Esophagus squamous epithelium (tissue), 4 donors: ENCODE measurements at regions not wholly inside any gene's neighbourhood (a gene's known extent, or its start where the extent isn't known, plus 50 kb on each side); places are given as distances from the start of the nearest gene placed in this dataset.

Experiments
- POLR2A ChIP-seq, 4 donors: fragments of 450-650 bp; IDR thresholded peaks; one replicate each; pipeline ENCODE4 v1.6.1; 2017; ENCODE audit warnings: antibody characterized with exemption in 4 of 4, mild to moderate bottlenecking in 4 of 4, moderate library complexity in 3 of 4
- TF ChIP-seq, protein P1 (sequence below), 6 experiments: fragments of 450-650 bp in 4 of 6; fragments of 200-600 bp in 2 of 6; sonication (generic) in 2 of 6; IDR thresholded peaks; one replicate each; pipeline ENCODE4 v1.5.1; 2016 to 2019; ENCODE audit warnings: antibody characterized with exemption in 6 of 6, mild to moderate bottlenecking in 4 of 6, moderate library complexity in 4 of 6

DNA sequence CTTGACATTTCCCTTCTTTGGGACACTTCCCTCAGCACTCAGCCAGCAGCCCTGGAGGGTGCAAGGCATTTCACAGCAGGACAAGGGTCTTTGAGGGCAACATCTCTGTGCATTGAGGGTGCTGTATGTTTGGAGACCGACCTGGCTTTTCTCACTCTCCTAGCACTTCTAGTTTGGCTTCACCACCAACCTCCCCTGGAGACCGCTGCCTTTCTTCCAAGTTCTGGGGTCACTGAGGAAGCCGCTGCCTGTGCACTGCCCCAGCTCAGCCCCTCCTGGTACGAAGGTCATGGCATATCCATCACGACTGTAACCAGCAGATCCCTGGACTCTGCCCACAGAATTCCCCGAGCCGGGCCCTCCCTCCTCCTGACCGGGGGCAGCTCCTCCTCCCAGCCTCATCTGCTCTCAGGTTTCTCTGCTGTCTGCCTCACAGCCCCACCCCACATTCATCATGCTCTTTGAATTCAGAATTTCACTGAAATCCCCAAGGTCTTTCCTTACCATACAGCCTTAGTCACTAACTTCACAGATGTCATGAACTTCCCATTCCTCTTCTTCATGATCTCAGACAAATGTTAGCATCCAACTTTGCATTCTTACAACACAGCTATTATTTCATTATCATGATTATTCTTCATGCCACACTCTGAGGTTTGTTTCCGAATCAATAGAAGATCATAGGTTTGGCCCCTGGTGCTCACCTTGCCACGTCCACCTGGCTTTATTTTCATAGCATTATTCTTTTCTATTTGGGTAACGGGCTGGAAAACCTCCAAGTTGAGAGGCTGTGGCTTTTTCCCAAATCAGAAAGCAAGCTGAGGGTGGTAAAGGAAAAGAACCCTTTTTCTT is 113.0 kb upstream of the COPS8 start:
- TF ChIP-seq POLR2A (IDR thresholded peaks at IDR 0.05), result no peak
- TF ChIP-seq, protein P1, sequence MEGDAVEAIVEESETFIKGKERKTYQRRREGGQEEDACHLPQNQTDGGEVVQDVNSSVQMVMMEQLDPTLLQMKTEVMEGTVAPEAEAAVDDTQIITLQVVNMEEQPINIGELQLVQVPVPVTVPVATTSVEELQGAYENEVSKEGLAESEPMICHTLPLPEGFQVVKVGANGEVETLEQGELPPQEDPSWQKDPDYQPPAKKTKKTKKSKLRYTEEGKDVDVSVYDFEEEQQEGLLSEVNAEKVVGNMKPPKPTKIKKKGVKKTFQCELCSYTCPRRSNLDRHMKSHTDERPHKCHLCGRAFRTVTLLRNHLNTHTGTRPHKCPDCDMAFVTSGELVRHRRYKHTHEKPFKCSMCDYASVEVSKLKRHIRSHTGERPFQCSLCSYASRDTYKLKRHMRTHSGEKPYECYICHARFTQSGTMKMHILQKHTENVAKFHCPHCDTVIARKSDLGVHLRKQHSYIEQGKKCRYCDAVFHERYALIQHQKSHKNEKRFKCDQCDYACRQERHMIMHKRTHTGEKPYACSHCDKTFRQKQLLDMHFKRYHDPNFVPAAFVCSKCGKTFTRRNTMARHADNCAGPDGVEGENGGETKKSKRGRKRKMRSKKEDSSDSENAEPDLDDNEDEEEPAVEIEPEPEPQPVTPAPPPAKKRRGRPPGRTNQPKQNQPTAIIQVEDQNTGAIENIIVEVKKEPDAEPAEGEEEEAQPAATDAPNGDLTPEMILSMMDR (IDR thresholded peaks at IDR 0.05), result no peak
